ENCODE measurements at regions not wholly inside any gene's neighbourhood (a gene's known extent, or its start where the extent isn't known, plus 50 kb on each side); places are given as distances from the start of the nearest gene placed in this dataset.

GRCh38 chr3:109532257-109533216, 195.2 kb upstream of the DPPA4 start:
- DNase-seq (ENCODE audit: low read depth, low spot score): no peak

- no peak for DNase-seq (ENCODE audit: low read depth, low spot score)
These were observed 208.4 kb upstream of the DPPA4 start for GRCh38 chr3:109545746-109546145.

GRCh38 chr3:109548192-109548938, 211.0 kb upstream of the DPPA4 start:
- no peak for DNase-seq (ENCODE audit: low read depth, low spot score)

DNA sequence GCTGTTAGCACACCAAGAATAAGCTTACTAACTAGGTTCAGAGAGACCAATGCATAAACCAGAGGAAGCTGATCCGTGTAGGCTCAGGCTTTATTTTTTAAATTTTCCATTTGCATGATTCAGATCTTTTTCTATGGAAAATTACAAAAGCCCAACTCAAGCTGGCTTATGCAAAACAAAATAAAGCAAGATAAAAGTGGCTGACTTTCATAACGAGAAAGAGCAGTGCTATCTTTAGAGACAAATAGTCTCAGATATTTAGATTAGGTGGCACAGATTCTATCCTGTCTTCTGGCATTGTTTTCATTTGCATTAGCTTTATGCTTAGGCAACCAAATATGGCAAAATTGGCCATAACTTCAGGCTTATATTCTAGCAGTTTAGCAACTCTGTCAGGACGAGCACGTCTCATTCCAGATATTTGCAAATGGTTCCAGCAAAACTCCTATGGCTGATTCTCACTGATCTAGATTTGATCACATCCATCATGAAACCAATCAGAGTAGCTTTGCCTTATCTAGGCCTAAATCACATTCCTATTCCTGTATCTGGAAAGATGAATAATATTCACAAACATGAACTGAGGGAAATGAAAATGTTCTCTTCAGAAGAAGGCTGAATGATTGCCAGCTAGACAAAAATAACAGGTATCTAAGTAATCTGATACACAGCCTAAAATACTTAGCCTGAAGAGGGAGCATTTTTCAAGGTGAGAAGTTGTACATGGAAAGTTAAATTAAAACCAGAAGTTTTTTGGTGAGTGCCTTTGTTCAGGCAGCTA, 216.4 kb upstream of the DPPA4 start:
- DNase-seq (ENCODE audit: low read depth, low spot score): no peak

DNA sequence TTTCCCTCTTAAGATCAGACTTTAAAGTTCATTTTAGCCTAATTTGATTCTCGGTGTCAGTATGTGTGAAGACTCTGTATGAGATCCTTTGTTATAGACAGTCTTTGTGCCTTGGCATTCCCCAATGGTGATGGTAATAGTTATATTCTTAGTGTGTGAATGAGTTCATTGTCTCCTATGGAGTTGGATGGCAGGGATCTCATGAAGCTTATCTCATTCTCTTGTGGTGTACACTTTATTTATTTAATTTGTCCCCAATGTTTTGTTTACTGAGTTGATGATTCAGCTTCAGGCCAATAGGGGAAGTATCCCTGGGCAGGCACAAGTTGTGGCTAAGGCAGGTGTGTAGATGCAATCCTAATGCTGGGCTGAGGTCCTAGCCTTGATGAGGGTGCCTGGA, 222.0 kb upstream of the DPPA4 start:
- DNase-seq (ENCODE audit: low read depth, low spot score): no peak

- DNase-seq (ENCODE audit: low read depth, low spot score): no peak
These were observed 225.8 kb upstream of the DPPA4 start for GRCh38 chr3:109563149-109563548.

DNA sequence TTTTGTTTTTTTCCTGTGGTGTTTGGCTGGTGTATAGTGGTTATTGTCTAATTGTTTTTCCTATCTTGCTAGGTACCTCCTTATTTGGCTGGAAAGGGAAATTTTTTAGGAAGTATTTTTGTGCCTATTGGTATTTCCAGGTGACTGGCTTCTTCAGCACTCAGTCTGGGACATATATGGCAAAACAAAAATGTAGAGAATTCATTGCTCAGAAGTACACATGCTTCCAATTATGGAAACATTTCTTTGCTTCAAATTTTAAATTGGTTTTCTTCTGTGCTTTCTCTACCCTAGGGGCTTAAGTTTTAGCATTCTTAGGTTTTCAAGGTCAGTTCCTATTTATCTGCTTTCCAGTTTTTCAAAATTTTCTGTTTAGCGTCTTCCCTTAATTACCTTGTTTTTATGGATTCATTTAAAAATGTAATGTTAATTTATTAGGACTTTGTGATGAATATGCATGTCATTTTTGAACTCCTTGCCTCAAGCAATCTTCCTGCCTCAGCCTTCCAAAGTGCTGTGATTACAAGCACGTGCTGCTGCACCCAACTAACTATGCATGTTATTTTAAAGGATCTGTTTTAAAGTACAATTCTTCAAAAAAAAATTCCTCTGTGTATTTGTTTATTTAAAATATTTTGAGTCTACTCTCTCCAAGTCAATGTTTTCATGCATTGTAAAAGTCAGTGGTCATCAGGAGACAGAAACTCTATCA, 231.9 kb upstream of the DPPA4 start:
- no peak for DNase-seq (ENCODE audit: low read depth, low spot score)

GRCh38 chr3:109570408-109570807, 233.1 kb upstream of the DPPA4 start:
- no peak for DNase-seq (ENCODE audit: low read depth, low spot score)

GRCh38 chr3:109572301-109572700, 235.0 kb upstream of the DPPA4 start:
- DNase-seq (ENCODE audit: low read depth, low spot score): no peak

DNA sequence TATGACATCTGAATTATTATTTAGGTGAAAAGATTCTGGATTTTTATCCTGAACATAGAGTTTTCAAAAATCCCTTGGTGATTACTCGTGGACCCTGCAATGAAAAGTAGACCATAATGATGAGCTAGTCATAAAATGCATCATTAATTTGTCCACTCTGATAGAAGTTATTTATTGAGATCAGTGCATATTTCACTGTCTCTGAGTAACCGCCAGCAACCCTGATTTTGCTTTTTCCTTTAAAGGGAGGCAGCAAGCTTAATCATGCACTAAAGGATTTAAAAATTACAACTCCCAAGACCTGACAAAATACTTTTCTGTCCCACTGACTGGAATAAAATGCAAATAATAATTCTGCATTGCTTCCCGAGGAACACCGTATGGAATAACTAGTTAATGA, 259.6 kb upstream of the DPPA4 start:
- no peak for DNase-seq (ENCODE audit: low read depth, low spot score)

GRCh38 chr3:109597444-109597843, 260.1 kb upstream of the DPPA4 start:
- no peak for DNase-seq (ENCODE audit: low read depth, low spot score)

DNA sequence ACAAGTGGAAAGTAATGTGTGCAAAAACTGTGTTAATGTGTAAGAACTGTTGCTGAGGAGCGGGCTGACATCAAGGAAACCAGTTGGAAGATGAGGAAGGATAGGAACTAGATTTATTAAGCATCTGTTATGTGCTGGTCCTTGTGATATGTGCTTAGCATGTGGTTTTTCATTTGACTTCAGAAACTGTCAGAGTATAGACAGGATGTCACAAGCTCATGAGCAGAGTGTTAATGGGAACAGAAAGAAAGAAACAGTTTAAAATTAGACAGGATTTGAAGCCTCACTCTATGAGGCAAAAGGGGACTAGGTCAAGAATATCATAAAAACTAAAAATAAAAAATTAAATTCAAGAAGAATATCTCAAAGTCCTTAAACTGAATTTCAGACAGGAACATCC, 270.6 kb upstream of the DPPA4 start:
- no peak for DNase-seq (ENCODE audit: low read depth, low spot score)

- no peak for DNase-seq (ENCODE audit: low read depth, low spot score)
These were observed 271.2 kb upstream of the DPPA4 start for GRCh38 chr3:109608574-109608973.

GRCh38 chr3:109618766-109619378, 281.5 kb upstream of the DPPA4 start:
- no peak for DNase-seq (ENCODE audit: low read depth, low spot score)

DNA sequence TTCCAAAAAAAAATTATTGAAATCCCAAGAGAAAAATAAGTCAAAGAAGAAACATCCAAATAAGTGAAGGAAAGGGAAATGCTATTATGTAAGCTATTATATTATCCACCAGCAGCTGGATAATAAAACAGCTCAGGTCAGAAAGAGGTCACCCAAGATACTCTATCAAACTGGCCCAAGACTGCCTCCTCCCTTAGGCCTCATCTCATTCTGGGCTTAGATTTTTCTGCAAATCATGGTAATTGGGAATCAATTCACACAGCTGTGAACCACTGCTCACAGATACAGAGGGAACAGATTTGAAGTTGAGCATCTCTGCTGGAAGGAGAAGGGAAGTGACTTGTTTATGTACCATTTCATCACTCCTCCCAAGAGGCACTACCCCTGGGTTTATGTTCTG, 294.6 kb upstream of the DPPA4 start:
- DNase-seq (ENCODE audit: low read depth, low spot score): no peak

DNA sequence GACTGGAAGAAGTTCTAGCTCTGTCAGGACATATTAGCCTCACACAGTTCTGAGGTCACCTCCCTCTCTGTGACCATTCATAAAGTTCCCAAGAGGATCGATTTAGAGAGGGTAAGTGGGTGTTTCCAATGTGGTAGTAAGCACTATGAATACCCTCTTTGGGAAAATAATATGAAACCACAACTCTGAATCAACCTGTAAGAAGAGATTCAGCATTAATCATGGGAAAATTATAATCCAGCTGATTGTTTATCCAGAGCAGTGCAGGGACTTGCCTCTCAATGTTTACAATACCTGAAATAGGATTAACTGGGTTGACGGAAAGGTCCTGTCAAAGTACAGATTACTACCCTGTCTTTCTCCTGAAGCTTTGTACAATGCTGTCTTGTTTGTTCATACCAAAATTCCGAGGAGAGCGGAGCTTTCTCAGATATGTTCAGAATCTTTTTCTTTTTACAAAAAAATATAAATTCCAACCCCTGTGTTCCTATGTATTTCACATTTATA, 302.9 kb upstream of the DPPA4 start:
- no peak for DNase-seq (ENCODE audit: low read depth, low spot score)

- no peak for DNase-seq (ENCODE audit: low read depth, low spot score)
These were observed 304.7 kb upstream of the DPPA4 start for GRCh38 chr3:109642025-109642424.

- no peak for DNase-seq (ENCODE audit: low read depth, low spot score)
These were observed 306.2 kb upstream of the DPPA4 start for GRCh38 chr3:109643590-109643989.

DNA sequence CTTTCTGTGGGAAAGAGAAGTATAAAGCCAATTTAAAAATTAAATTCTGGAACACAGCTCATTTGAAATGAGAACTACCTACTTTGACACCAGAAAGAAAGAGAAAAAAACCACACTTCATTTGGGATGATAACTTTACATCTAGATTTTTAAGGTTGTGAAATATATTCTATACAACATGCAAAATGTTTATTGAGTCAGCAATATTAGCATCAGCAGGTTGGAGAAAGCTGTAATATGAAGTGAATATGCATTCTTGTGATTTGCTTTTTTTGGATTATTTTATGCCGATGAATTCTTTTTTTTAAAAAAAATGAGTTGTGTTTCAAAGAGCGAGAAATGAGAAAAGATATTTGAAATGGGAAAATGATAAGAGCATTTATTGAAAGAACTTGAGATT, 307.0 kb upstream of the DPPA4 start:
- DNase-seq (ENCODE audit: low read depth, low spot score): no peak

DNA sequence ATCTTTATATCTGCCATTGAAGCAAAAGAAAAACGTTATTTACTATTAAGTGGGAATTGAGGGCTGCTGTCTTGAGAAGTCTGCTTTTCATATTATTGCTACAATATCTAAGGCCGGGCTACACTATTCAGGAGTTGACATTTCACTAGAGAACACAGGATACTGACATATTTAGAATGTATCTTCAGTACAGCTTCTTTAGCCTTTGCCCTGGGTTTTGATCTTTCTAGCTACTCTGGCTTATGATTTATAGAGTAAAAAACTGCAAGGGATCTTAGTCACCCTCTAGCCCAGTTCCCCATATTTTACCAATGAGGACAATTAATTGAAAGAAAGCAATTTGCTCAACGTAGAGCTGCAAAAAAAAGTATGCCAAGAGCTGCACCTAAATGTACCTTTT, 307.4 kb upstream of the DPPA4 start:
- no peak for DNase-seq (ENCODE audit: low read depth, low spot score)

- DNase-seq (ENCODE audit: low read depth, low spot score): no peak
These were observed 310.7 kb upstream of the DPPA4 start for GRCh38 chr3:109648027-109648426.

Data from activated CD4-positive, CD25-positive, alpha-beta regulatory T cell treated with anti-CD3 and anti-CD28 coated beads, Interleukin-2, amount 50 U/mL, for 16 hours (primary cell).